ENCODE measurements at regions not wholly inside any gene's neighbourhood (a gene's known extent, or its start where the extent isn't known, plus 50 kb on each side); places are given as distances from the start of the nearest gene placed in this dataset.

DNA sequence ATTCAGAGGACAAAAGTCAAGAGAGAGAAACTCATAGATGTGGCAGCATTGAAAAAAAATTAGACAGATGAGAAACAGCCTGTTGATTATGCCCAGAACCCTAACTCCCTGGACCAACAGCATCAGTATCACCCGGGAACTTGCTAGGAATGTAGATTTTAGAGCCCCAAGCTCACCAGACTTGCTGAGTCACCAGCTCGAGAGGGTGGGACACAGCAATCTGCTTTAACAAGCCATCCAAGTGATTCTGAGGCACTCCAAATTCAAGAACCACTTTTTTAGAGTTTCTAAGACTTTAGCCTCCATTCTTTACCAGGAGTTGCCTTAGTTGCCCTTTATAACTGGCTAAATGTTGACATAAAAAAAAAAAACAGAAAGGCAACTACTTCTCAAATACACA, 70.9 kb downstream of the CGGBP1 start:
- TF ChIP-seq, protein P1, sequence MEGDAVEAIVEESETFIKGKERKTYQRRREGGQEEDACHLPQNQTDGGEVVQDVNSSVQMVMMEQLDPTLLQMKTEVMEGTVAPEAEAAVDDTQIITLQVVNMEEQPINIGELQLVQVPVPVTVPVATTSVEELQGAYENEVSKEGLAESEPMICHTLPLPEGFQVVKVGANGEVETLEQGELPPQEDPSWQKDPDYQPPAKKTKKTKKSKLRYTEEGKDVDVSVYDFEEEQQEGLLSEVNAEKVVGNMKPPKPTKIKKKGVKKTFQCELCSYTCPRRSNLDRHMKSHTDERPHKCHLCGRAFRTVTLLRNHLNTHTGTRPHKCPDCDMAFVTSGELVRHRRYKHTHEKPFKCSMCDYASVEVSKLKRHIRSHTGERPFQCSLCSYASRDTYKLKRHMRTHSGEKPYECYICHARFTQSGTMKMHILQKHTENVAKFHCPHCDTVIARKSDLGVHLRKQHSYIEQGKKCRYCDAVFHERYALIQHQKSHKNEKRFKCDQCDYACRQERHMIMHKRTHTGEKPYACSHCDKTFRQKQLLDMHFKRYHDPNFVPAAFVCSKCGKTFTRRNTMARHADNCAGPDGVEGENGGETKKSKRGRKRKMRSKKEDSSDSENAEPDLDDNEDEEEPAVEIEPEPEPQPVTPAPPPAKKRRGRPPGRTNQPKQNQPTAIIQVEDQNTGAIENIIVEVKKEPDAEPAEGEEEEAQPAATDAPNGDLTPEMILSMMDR (IDR thresholded peaks at IDR 0.05) = no peak
- no peak for TF ChIP-seq POLR2A (IDR thresholded peaks at IDR 0.05)
- Histone ChIP-seq H3K4me1 (no peaks in the 10 kb centered on the region), H3K27me3 (no peaks in the 10 kb centered on the region), H3K4me3 (no peak overlapping the region), H3K9me3 (no peaks in the 10 kb centered on the region), H3K36me3 (replicated peaks in 1 of 2; ENCODE audit: insufficient read depth in 1 of 2, low read depth in 2 of 2) (no peaks in the 10 kb centered on the region), H3K27ac (no peak overlapping the region)
- intact Hi-C loops (cut with DNase I) = no loop called here
- ATAC-seq = no peak
- no peak for DNase-seq
- 52 to 79% methylated on average over 2 of the region's 2 CpGs for WGBS, 2 donors

DNA sequence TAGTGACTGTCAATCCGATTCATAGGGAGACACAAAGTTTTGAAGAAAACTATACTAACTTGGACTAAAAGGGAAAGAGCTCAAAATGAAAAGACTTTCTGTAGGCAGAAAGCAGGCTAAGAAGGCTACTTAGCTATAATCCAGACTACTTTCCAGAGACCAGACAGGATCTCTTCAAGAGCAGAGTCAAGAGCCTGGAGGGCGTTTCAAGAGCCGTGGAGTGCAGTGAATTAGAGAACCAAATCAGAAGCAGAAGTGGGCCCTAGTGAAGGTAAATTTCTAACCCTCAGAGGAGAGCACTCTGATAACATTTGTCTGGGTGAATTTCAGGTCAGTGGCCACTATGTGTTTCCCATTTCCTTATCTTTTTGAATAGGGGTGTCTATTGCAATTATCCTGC, 76.4 kb downstream of the CGGBP1 start:
- H3K4me3 ChIP-seq = no peak overlapping the region
- no peaks in the 10 kb centered on the region for H3K9me3 ChIP-seq
- intact Hi-C loops (cut with DNase I) = no loop called here
- H3K4me1 ChIP-seq = no peaks in the 10 kb centered on the region
- 68 to 82% methylated on average over 3 of the region's 3 CpGs for WGBS, 2 donors
- H3K27me3 ChIP-seq = no peaks in the 10 kb centered on the region
- ATAC-seq = no peak
- no peak overlapping the region for H3K27ac ChIP-seq
- no peaks in the 10 kb centered on the region for H3K36me3 ChIP-seq (replicated peaks in 1 of 2; ENCODE audit: insufficient read depth in 1 of 2, low read depth in 2 of 2)
- no peak for DNase-seq
- TF ChIP-seq, protein P1 (IDR thresholded peaks at IDR 0.05) = no peak
- no peak for TF ChIP-seq POLR2A (IDR thresholded peaks at IDR 0.05)

DNA sequence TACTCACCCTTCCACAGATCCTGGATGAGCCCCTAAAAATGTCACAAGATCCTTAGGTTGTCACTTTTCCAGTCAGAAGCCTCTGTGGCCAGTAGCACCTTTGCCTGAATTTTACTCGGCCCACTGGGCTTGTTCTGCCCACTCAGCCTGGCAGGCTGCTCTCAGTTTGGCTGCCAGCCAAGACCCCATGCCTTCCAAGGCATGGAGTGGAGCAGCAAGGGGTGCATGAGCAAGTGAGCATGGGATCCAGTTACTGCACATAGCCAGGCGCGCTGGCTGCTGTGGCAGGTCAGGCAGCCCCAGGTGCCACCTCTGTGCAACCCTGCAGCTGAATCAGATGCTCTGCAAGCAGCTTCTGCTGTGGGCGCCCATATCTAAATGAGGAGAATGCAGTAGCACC, 79.3 kb downstream of the CGGBP1 start:
- TF ChIP-seq, protein P1 (IDR thresholded peaks at IDR 0.05) = no peak
- no peak for TF ChIP-seq POLR2A (IDR thresholded peaks at IDR 0.05)
- Histone ChIP-seq H3K27me3 (no peaks in the 10 kb centered on the region), H3K27ac (no peak overlapping the region), H3K4me3 (no peak overlapping the region), H3K4me1 (no peaks in the 10 kb centered on the region), H3K9me3 (no peaks in the 10 kb centered on the region), H3K36me3 (replicated peaks in 1 of 2; ENCODE audit: insufficient read depth in 1 of 2, low read depth in 2 of 2) (no peaks in the 10 kb centered on the region)
- intact Hi-C loops (cut with DNase I) = no loop called here
- ATAC-seq (no peak), DNase-seq (no peak)
- 71 to 82% methylated on average over 2 to 3 of the region's 4 CpGs for WGBS, 2 donors

DNA sequence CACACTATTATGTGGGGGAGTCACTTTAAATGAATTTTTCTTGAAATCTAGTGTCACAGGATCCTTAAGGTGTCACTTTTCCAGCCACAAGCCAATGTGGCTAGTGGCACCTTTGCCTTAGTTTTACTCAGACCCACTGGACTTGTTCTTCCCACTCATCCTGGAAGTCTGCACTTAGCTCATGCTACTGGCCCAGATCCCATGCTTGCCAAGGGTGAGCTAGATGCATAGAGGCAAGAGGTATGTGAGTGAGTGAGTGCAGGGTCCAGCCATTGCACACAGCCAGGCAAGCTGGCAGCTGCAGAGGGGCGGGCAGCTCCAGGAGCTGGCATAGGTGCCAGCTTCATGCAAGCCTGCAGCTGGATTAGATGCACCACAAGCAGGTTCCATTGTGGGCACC, 81.0 kb downstream of the CGGBP1 start:
- no peak for DNase-seq
- 100% methylated on average over 1 of the region's 1 CpG; no CpG with 5 or more reads in 1 of the 2 donors for WGBS, 2 donors
- H3K27me3 ChIP-seq = no peaks in the 10 kb centered on the region
- H3K4me3 ChIP-seq = no peak overlapping the region
- H3K36me3 ChIP-seq (replicated peaks in 1 of 2; ENCODE audit: insufficient read depth in 1 of 2, low read depth in 2 of 2) = no peaks in the 10 kb centered on the region
- intact Hi-C loops (cut with DNase I) = no loop called here
- no peak for ATAC-seq
- no peak overlapping the region for H3K27ac ChIP-seq
- H3K9me3 ChIP-seq = no peaks in the 10 kb centered on the region
- no peaks in the 10 kb centered on the region for H3K4me1 ChIP-seq
- TF ChIP-seq, protein P1 (IDR thresholded peaks at IDR 0.05) = no peak
- TF ChIP-seq POLR2A (IDR thresholded peaks at IDR 0.05) = no peak

DNA sequence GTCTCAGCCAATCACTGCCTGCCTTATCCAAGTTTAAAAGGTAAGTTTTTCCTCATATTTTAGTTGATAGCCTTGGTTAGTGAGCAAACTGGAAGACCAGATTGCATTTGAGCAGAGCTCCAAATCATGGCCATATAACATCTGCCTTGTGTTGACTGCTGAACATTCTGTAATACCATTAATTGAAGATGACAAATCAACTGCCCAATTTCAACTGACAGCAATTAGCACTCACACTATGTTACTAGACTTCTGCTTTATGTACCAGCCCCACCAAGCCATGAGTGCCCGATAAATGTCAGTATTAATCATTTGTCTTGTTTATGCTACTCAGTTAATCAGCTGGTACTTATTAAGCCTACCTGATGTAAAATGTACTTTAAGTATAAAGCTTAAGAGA, 83.1 kb downstream of the CGGBP1 start:
- 30 to 37% methylated on average over 1 of the region's 1 CpG for WGBS, 2 donors
- Histone ChIP-seq H3K27me3 (no peaks in the 10 kb centered on the region), H3K9me3 (no peaks in the 10 kb centered on the region), H3K36me3 (replicated peaks in 1 of 2; ENCODE audit: insufficient read depth in 1 of 2, low read depth in 2 of 2) (no peaks in the 10 kb centered on the region), H3K4me3 (no peak overlapping the region), H3K27ac (no peak overlapping the region), H3K4me1 (no peaks in the 10 kb centered on the region)
- no peak for ATAC-seq
- intact Hi-C loops (cut with DNase I) = no loop called here
- TF ChIP-seq, protein P1 (IDR thresholded peaks at IDR 0.05) = no peak
- TF ChIP-seq POLR2A (IDR thresholded peaks at IDR 0.05) = no peak
- DNase-seq = no peak

All from body of pancreas (tissue), 4 donors.